PC-3 (cell line): ENCODE measurements at regions not wholly inside any gene's neighbourhood (a gene's known extent, or its start where the extent isn't known, plus 50 kb on each side); places are given as distances from the start of the nearest gene placed in this dataset.

ENCODE experiments used
- CTCF ChIP-seq: fragments of 300-600 bp; sonication (generic); conservative IDR thresholded peaks from 2 replicates; pipeline ENCODE4 v1.5.1; 2017; ENCODE audit warnings: antibody characterized with exemption, low read depth, mild to moderate bottlenecking, low read length
- EZH2 ChIP-seq: fragments of 300-600 bp; sonication (generic); IDR thresholded peaks from one replicate; pipeline ENCODE4 v1.6.1; 2017; ENCODE audit warnings: antibody characterized with exemption, mild to moderate bottlenecking, low read length; ENCODE audit not compliant: unreplicated experiment
- EZH2phosphoT487 ChIP-seq: fragments of 300-600 bp; sonication (generic); IDR thresholded peaks from 2 replicates; pipeline ENCODE4 v1.6.1; 2018; ENCODE audit warnings: mild to moderate bottlenecking, antibody characterized with exemption, low read length, borderline replicate concordance

DNA sequence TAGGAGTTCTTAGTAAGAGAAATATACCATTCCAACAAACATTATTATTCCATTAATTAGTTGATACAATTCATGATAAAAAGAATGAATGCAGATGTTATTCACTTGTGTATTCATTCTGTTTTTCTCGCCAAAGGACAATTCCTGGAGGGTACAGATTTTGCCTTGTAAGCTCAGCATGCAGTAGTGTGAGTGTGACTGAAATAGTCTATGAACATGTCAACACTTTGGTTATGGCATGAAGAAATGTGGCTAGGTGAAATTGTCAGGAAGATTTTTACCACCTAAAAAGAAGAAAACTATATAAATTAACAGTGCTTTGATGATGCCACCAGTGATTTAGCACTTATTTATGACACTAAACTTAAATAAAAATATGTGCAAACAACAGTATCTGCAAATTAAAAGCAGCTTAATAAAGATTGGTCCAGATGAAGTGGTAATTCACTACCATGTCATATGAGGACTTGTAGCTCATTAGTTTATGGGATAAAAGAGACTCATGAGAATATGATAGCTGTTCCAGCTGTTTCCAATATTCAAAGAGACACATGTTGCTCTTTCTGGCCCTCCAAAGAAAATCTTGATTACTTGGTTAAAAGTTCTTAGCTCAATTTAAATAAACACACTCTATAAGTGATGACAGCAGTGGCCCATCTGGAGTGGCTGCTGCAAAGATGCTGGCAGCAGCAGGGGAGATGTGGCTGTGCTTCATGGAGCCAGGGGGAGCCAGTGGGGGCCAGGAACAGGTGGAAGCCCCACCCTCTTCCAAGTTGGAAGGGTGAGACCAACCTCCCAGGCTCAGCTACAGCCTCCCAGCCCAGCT lies 165.0 kb downstream of the CDH19 start:
- TF ChIP-seq CTCF (no peak), EZH2 (no peak), EZH2phosphoT487 (no peak)
